A673 (cell line): ENCODE measurements at regions not wholly inside any gene's neighbourhood (a gene's known extent, or its start where the extent isn't known, plus 50 kb on each side); places are given as distances from the start of the nearest gene placed in this dataset.
"Not testable (repeated sequence)": the region's sequence is repeated elsewhere in the genome, so short reads cannot be mapped to it uniquely, and the experiment has no call there.

Source experiments
- BruUV-seq: library from RNA; stranded (reverse); fragments of 400-500 nt; replicated peaks from 2 replicates; lab custom pipeline; 2021; lab: Mats Ljungman, UMichigan
- CTCF ChIA-PET: fragments of 300-600 bp; sonication (Branson Sonifier 250); formaldehyde crosslinking; loops from one replicate; lab custom pipeline; 2022; ENCODE audit warnings: antibody characterized with exemption; lab: Charles Lee
- POLR2A ChIA-PET: fragments of 300-600 bp; sonication (Branson Sonifier 250); formaldehyde crosslinking; loops from one replicate; lab custom pipeline; 2022; ENCODE audit warnings: antibody characterized with exemption; ENCODE audit not compliant: low non-redundant PET; lab: Charles Lee
- DNase-seq: peaks from one replicate; pipeline ENCODE4 v3.0.0-alpha.2; 2015; ENCODE audit warnings: low spot score
- H3K27ac ChIP-seq: fragments of 200-600 bp; sonication (generic); 2 replicates; pipeline ENCODE4 v1.5.1; 2016; ENCODE audit warnings: mixed run types, low read depth, mild to moderate bottlenecking, mixed read lengths, antibody characterized with exemption, low read length; ENCODE audit not compliant: poor library complexity, severe bottlenecking
- H3K27me3 ChIP-seq: fragments of 200-600 bp; sonication (generic); replicated peaks from 2 replicates; pipeline ENCODE4 v1.6.1; 2017; ENCODE audit warnings: mixed run types, low read depth, mild to moderate bottlenecking, mixed read lengths, antibody characterized with exemption, low read length; ENCODE audit not compliant: insufficient read depth, poor library complexity
- H3K36me3 ChIP-seq: fragments of 200-600 bp; sonication (generic); 2 replicates; pipeline ENCODE4 v1.6.1; 2016; ENCODE audit warnings: mixed run types, mild to moderate bottlenecking, mixed read lengths, antibody characterized with exemption, low read length; ENCODE audit not compliant: insufficient read depth, poor library complexity, severe bottlenecking
- H3K4me1 ChIP-seq: fragments of 200-600 bp; sonication (generic); 2 replicates; pipeline ENCODE4 v1.6.1; 2017; ENCODE audit warnings: mixed run types, mild to moderate bottlenecking, mixed read lengths, antibody characterized with exemption, low read length; ENCODE audit not compliant: insufficient read depth, poor library complexity, severe bottlenecking
- H3K4me3 ChIP-seq: fragments of 200-600 bp; sonication (generic); 2 replicates; pipeline ENCODE4 v1.5.1; 2016; ENCODE audit warnings: low read depth, mixed run types, mild to moderate bottlenecking, mixed read lengths, low read length; ENCODE audit not compliant: poor library complexity, severe bottlenecking
- H3K9me3 ChIP-seq: fragments of 200-600 bp; sonication (generic); 2 replicates; pipeline ENCODE4 v1.6.1; 2016; ENCODE audit warnings: mixed run types, low read depth, mild to moderate bottlenecking, mixed read lengths, antibody characterized with exemption, low read length; ENCODE audit not compliant: poor library complexity, severe bottlenecking
- EZH2 ChIP-seq: fragments of 200-600 bp; sonication (generic); IDR thresholded peaks from 2 replicates; pipeline ENCODE4 v1.6.1; 2017; ENCODE audit warnings: borderline replicate concordance, low read depth, mild to moderate bottlenecking, mixed read lengths, antibody characterized with exemption, low read length; ENCODE audit not compliant: poor library complexity, severe bottlenecking
- intact Hi-C: fragments of 100-400 bp; cut with micrococcal nuclease; formaldehyde crosslinking; loops from one replicate; pipeline ENCODE4 v1.10.0; 2022; ENCODE audit not compliant: unreplicated experiment
- TF ChIP-seq, protein P1 (sequence below): fragments of 300-800, 200-600 bp; sonication (generic); conservative IDR thresholded peaks from 2 replicates; pipeline ENCODE4 v1.5.1; 2017; ENCODE audit warnings: low read depth, mild to moderate bottlenecking, antibody characterized with exemption, low read length, moderate library complexity, mixed read lengths

DNA sequence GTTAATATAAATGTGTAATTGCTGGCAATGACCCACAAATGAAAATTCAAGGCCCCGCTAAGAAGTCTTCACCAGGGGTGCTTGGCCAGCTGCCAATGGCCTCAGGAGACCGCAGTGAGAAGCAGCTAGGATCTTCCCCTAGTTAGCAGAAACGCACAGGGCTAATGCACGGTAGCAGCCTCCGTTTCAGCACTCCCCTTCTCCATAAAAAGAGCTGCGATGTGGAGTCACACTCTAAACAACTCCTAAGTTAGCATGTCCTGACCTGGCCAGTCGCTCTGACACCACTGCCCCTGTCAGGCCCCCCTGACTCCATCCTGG, 139.0 kb downstream of the SEPTIN14 start:
- TF ChIP-seq, protein P1, sequence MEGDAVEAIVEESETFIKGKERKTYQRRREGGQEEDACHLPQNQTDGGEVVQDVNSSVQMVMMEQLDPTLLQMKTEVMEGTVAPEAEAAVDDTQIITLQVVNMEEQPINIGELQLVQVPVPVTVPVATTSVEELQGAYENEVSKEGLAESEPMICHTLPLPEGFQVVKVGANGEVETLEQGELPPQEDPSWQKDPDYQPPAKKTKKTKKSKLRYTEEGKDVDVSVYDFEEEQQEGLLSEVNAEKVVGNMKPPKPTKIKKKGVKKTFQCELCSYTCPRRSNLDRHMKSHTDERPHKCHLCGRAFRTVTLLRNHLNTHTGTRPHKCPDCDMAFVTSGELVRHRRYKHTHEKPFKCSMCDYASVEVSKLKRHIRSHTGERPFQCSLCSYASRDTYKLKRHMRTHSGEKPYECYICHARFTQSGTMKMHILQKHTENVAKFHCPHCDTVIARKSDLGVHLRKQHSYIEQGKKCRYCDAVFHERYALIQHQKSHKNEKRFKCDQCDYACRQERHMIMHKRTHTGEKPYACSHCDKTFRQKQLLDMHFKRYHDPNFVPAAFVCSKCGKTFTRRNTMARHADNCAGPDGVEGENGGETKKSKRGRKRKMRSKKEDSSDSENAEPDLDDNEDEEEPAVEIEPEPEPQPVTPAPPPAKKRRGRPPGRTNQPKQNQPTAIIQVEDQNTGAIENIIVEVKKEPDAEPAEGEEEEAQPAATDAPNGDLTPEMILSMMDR: no peak
- TF ChIP-seq EZH2: no peak
- H3K27ac ChIP-seq: no peak overlapping the region
- H3K9me3 ChIP-seq: no peaks in the 10 kb centered on the region
- H3K4me1 ChIP-seq: peaks cover 10% of the 10 kb centered on the region
- no peak overlapping the region for H3K4me3 ChIP-seq
- intact Hi-C loops: no loop called here
- H3K27me3 ChIP-seq: no peaks in the 10 kb centered on the region
- ChIA-PET POLR2A (no interaction called here), CTCF (no interaction called here)
- no peaks in the 10 kb centered on the region for H3K36me3 ChIP-seq
- no TSS peak for BruUV-seq
- DNase-seq: peak; percentile 50

DNA sequence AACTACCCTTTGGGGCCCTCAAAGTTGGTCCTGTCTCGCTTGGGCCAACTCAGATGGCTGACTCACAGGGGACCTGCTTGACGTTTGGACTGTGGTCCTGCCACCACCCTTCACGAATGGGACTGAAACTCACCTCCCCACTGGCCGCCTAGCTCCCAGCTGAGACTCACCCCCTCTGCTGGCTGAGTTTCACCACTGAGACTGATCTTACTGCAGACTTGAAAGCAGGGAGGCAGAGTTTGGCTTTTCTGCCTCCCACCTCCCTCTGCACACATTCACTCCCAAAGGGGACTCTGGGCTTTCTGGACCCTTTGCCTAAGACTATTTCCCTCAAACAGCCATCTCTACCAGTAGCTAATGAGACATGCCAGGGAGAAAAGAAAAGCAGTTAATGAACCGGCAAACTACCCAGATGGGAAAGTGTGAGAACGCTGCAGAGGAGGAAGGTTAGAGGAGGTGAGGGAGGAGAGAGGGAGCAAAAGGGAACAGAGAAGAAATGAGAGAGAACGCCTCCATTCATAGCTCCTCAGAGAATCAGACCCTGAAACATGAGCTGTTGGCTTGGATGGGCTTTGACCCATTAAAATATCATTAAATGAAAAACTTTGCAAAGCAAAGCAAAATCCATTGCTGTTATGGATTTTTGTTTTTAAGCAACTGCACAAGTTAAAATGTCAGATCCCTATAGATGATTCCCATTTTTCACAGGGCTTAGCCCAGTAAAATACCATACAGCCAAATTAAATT, 139.5 kb downstream of the SEPTIN14 start:
- CTCF ChIA-PET, POLR2A ChIA-PET, H3K4me3 ChIP-seq, intact Hi-C loops, H3K27ac ChIP-seq, H3K36me3 ChIP-seq, H3K9me3 ChIP-seq, H3K27me3 ChIP-seq, BruUV-seq: not testable (repeated sequence)
- H3K4me1 ChIP-seq: peaks cover 10% of the 10 kb centered on the region
- peak; percentile 1 for DNase-seq
- TF ChIP-seq, protein P1: peak; percentile 39

DNA sequence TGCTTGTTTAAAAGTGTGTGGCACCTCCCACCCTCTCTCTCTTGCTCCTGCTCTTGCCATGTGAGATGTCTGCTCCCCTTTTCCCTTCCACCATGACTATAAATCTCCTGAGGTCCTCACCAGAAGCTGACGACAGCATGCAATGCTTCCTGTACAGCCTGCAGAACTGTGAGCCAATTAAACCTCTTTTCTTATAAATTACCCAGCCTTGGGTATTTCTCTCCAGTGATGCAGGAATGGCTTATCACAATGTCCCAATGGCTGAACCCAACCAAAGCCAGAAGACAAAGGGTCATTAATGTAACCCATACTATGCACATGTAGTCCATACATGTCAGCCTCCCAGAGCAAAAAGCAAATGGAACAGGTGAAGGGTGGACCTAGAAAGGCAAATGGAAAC, 141.5 kb downstream of the SEPTIN14 start:
- H3K9me3 ChIP-seq, H3K36me3 ChIP-seq, CTCF ChIA-PET, H3K27me3 ChIP-seq, intact Hi-C loops, POLR2A ChIA-PET, DNase-seq, BruUV-seq, H3K27ac ChIP-seq, H3K4me3 ChIP-seq: not testable (repeated sequence)
- peaks cover 10% of the 10 kb centered on the region for H3K4me1 ChIP-seq

DNA sequence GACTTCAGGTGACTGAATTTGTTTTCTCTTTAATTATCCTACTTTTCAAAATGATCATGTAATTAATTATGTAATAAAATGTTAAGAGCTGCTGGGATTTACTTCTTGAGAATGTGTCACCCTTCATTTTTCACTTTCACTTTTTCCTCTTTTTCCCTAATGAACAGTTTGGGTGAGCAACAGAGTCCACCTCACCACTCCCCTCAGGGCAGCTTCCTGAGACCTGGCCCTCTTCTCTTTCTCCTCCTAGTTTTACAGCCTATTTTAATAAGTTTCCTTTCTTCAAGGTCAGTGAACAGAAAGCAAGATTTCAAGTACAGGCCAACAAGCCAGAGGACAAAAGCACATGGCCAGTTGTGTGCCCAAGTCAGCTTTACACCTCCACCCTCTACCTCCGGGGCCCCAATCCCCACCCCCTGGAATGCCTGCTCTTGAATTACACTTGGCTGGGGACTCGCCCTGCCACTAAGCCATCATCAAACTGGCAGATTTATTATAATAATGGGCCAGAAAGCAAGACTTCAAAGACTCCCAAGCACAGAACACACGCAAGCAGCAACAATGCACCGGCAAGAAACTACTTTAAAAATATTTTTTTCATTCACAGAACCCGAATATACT, 143.1 kb upstream of the VOPP1 start:
- DNase-seq, H3K4me3 ChIP-seq, H3K36me3 ChIP-seq, CTCF ChIA-PET, H3K9me3 ChIP-seq, BruUV-seq, intact Hi-C loops, POLR2A ChIA-PET, H3K27me3 ChIP-seq, H3K4me1 ChIP-seq, H3K27ac ChIP-seq: not testable (repeated sequence)

DNA sequence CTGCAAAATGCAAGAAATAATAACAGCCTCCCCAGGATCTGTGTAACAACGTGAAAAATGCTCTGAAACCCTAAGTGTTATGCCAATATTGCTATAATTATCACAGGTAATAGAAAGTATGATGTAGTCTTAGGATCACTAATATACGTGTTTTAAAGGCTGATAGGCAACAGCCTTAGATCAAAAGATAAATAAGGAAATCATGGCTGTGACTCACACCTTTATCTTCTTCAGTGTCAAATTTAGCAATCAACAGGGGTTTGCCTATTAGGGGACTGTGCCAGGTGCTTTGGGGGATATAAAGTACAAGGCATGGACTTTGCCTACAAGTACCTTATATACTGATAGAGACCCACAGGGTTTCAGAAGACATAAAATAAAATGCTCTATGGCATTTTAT, 142.1 kb upstream of the VOPP1 start:
- POLR2A ChIA-PET, H3K27me3 ChIP-seq, DNase-seq, BruUV-seq, CTCF ChIA-PET, intact Hi-C loops, H3K4me1 ChIP-seq, H3K36me3 ChIP-seq, H3K27ac ChIP-seq, H3K9me3 ChIP-seq, H3K4me3 ChIP-seq: not testable (repeated sequence)

DNA sequence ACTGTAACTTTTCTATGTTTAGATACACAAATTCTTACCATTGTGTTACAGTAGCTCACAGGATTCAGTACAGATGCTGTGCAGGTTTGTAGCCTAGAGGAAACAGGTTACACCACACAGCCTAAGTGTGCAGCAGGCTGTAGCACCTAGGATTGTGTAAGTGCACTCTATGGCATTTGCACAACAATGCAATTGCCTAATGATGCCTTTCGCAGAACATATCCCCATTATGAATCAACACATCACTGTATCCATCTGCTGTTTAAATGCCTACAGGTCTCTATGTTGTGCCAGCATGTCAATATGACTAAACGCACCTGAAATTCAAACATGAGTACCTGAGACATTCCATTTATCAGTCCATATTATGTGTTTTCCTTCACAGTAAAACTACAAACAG, 138.0 kb upstream of the VOPP1 start:
- H3K27ac ChIP-seq, intact Hi-C loops, H3K27me3 ChIP-seq, H3K9me3 ChIP-seq, H3K4me3 ChIP-seq, POLR2A ChIA-PET, H3K36me3 ChIP-seq, BruUV-seq, H3K4me1 ChIP-seq, CTCF ChIA-PET, DNase-seq: not testable (repeated sequence)
